GM12878 (cell line): ENCODE measurements at regions not wholly inside any gene's neighbourhood (a gene's known extent, or its start where the extent isn't known, plus 50 kb on each side); places are given as distances from the start of the nearest gene placed in this dataset.

Experiments
- ATAC-seq: fragments of 200-7000 bp; cut with Tn5 transposase; 3 replicates; pipeline ENCODE4 v1.9.1; 2020; ENCODE audit warnings: mild to moderate bottlenecking, moderate library complexity
- BruUV-seq: library from RNA; stranded (reverse); fragments of 400-500 nt; replicated peaks from 2 replicates; lab custom pipeline; 2021; lab: Mats Ljungman, UMichigan
- CTCF ChIA-PET: fragments of 300-600 bp; sonication (Branson Sonifier 250); formaldehyde crosslinking; extraction: SDS; loops from one replicate; lab custom pipeline; 2021; ENCODE audit warnings: inconsistent platforms; lab: Yijun Ruan, JAX
- POLR2A ChIA-PET: fragments of 350-600 bp; formaldehyde crosslinking; extraction: SDS; loops from one replicate; lab custom pipeline; 2021; ENCODE audit warnings: inconsistent platforms; lab: Charles Lee
- RAD21 ChIA-PET: fragments of 300-600 bp; sonication (Branson Sonifier 250); formaldehyde crosslinking; loops from one replicate; lab custom pipeline; 2023; ENCODE audit warnings: antibody characterized with exemption; ENCODE audit not compliant: unreplicated experiment; lab: Charles Lee
- SMC1A ChIA-PET: fragments of 300-600 bp; sonication (Branson Sonifier 250); formaldehyde crosslinking; loops from one replicate; lab custom pipeline; 2023; ENCODE audit not compliant: unreplicated experiment, uncharacterized antibody; lab: Charles Lee
- DNase-seq: peaks from one replicate; pipeline ENCODE4 v3.0.0-alpha.2; 2011; ENCODE audit warnings: low read depth, low spot score
- FAIRE-seq: peaks from 3 replicates; lab custom pipeline; 2011; peaks lifted over from hg19 to GRCh38; lab: Jason Lieb, UNC
- H2AFZ ChIP-seq: 2 replicates; pipeline ENCODE4 v1.6.0; 2011; ENCODE audit warnings: low read depth, low read length, control low read depth; ENCODE audit not compliant: control insufficient read depth
- H3K27ac ChIP-seq: 2 replicates; pipeline ENCODE4 v1.5.1; 2011; ENCODE audit warnings: control low read depth; ENCODE audit not compliant: control insufficient read depth, insufficient read depth
- H3K27me3 ChIP-seq, 2 experiments: replicated peaks in 1 of 2; 2 replicates each; pipeline versions ENCODE4 v1.6.0 to v1.6.1; 2011; ENCODE audit warnings: low read length in 1 of 2; ENCODE audit not compliant: control insufficient read depth in 2 of 2, insufficient read depth in 2 of 2
- H3K36me3 ChIP-seq, 2 experiments: 2 replicates each; pipeline ENCODE4 v1.5.1; 2011; ENCODE audit warnings: low read length in 1 of 2; ENCODE audit not compliant: control insufficient read depth in 2 of 2, insufficient read depth in 2 of 2
- H3K4me1 ChIP-seq: 2 replicates; pipeline ENCODE4 v1.6.1; 2011; ENCODE audit warnings: mild to moderate bottlenecking, low read length, moderate library complexity, mixed read lengths; ENCODE audit not compliant: control insufficient read depth, insufficient read depth
- H3K4me2 ChIP-seq: 2 replicates; pipeline ENCODE4 v1.6.0; 2011; ENCODE audit warnings: control low read depth; ENCODE audit not compliant: control insufficient read depth, insufficient read depth
- H3K4me3 ChIP-seq: fragments of 200-600 bp; sonication (generic); 2 replicates; pipeline ENCODE4 v1.5.1; 2016
- H3K79me2 ChIP-seq: 2 replicates; pipeline ENCODE4 v1.6.0; 2011; ENCODE audit warnings: low read length; ENCODE audit not compliant: control insufficient read depth, insufficient read depth
- H3K9ac ChIP-seq: 2 replicates; pipeline ENCODE4 v1.8.0; 2011; ENCODE audit warnings: low read length, control low read depth, mixed read lengths; ENCODE audit not compliant: control insufficient read depth, insufficient read depth
- H3K9me3 ChIP-seq: replicated peaks from 3 replicates; pipeline ENCODE4 v1.5.1; 2011; ENCODE audit warnings: mild to moderate bottlenecking, low read length; ENCODE audit not compliant: control insufficient read depth, insufficient read depth
- H4K20me1 ChIP-seq: 2 replicates; pipeline ENCODE4 v1.6.0; 2011; ENCODE audit not compliant: control insufficient read depth, insufficient read depth
- BCL3 ChIP-seq: IDR thresholded peaks from 2 replicates; pipeline ENCODE4 v1.6.1; 2011; ENCODE audit warnings: borderline replicate concordance, low read depth, mild to moderate bottlenecking, moderate library complexity, low read length; ENCODE audit not compliant: insufficient read depth, poor library complexity, severe bottlenecking
- CREB1 ChIP-seq: IDR thresholded peaks from 2 replicates; pipeline ENCODE4 v1.6.1; 2012; ENCODE audit warnings: low read depth, mild to moderate bottlenecking, inconsistent platforms
- CTCF ChIP-seq, 3 experiments: IDR thresholded peaks in 2 of 3; conservative IDR thresholded peaks in 1 of 3; 2 replicates each; pipeline ENCODE4 v1.5.1; 2011; ENCODE audit warnings: low read depth in 3 of 3, low read length in 3 of 3, mild to moderate bottlenecking in 3 of 3, control low read depth in 2 of 3, moderate library complexity in 2 of 3, inconsistent platforms in 1 of 3, mixed read lengths in 1 of 3; ENCODE audit not compliant: control insufficient read depth in 2 of 3, insufficient read depth in 1 of 3; ENCODE audit errors: extremely low read depth in 1 of 3
- IKZF1 ChIP-seq: fragments of 450-650 bp; conservative IDR thresholded peaks from 2 replicates; pipeline ENCODE4 v1.6.1; 2017; ENCODE audit warnings: antibody characterized with exemption, mild to moderate bottlenecking
- MEF2A ChIP-seq: IDR thresholded peaks from 2 replicates; pipeline ENCODE4 v1.6.1; 2011; ENCODE audit warnings: low read depth, mild to moderate bottlenecking, low read length, moderate library complexity; ENCODE audit not compliant: insufficient read depth
- NR2F1 ChIP-seq: fragments of 450-650 bp; conservative IDR thresholded peaks from 2 replicates; pipeline ENCODE4 v1.6.1; 2017; ENCODE audit warnings: mild to moderate bottlenecking
- NRF1 ChIP-seq: conservative IDR thresholded peaks from 2 replicates; pipeline ENCODE4 v1.6.1; 2011; ENCODE audit warnings: mild to moderate bottlenecking, low read depth, low read length, improper control_type of control experiment
- SKIL ChIP-seq: fragments of 450-650 bp; IDR thresholded peaks from 2 replicates; pipeline ENCODE4 v1.6.1; 2017; ENCODE audit warnings: mild to moderate bottlenecking, low read depth, inconsistent platforms; ENCODE audit not compliant: poor library complexity, severe bottlenecking
- SPI1 ChIP-seq: IDR thresholded peaks from 2 replicates; pipeline ENCODE4 v1.6.1; 2011; ENCODE audit warnings: low read depth, mild to moderate bottlenecking, low read length, moderate library complexity, borderline replicate concordance; ENCODE audit not compliant: insufficient read depth
- WRNIP1 ChIP-seq: IDR thresholded peaks from 2 replicates; pipeline ENCODE4 v1.6.1; 2011; ENCODE audit warnings: low read depth, low read length, improper control_type of control experiment, borderline replicate concordance
- ZZZ3 ChIP-seq: IDR thresholded peaks from 2 replicates; pipeline ENCODE4 v1.6.1; 2011; ENCODE audit warnings: low read depth; ENCODE audit not compliant: control insufficient read depth, insufficient read length
- WGBS: methylation state at CpG from one replicate; pipeline ENCODE4 v1.1.6; 2016; ENCODE audit warnings: low lambda C conversion rate; ENCODE audit not compliant: insufficient replicate concordance, insufficient coverage; ENCODE audit errors: missing lambda C conversion rate; 5-methylcytosine and 5-hydroxymethylcytosine counted together
- in situ Hi-C: fragments of 300-500 bp; cut with MboI; formaldehyde crosslinking; loops from 9 replicates; pipeline ENCODE4 v1.14.3; 2018; ENCODE audit warnings: mixed read lengths
- intact Hi-C: fragments of 100-400 bp; cut with micrococcal nuclease; formaldehyde crosslinking; loops from one replicate; pipeline ENCODE4 v1.14.2; 2022; ENCODE audit not compliant: unreplicated experiment

- TF ChIP-seq BCL3, result no peak
Measured at GRCh38 chrX:118901991-118902390, 72.4 kb upstream of the LONRF3 start (continued).

- BruUV-seq, result no TSS peak
- CTCF ChIA-PET, result interaction anchor here (1.1 kb wide), 1 partner anchor 100 kb away, joined by 3 read pairs; no protein-coding TSS in a partner anchor
- H3K27me3 ChIP-seq, result no peaks in the 10 kb centered on the region
- no peak overlapping the region for H3K9ac ChIP-seq
- TF ChIP-seq SPI1 (peak; percentile 66), NR2F1 (peak; percentile 56; the same call in 1 of the 2 replicates), IKZF1 (no peak)
- TF ChIP-seq, all 136 proteins: peak for 2
- RAD21 ChIA-PET, result no interaction called here
- no peak overlapping the region for H3K4me3 ChIP-seq
- DNase-seq, result no peak
- H3K27ac ChIP-seq, result no peak overlapping the region
- SMC1A ChIA-PET, result no interaction called here
- intact Hi-C loops (no loop called here), in situ Hi-C loops (no loop called here)
- H3K9me3 ChIP-seq, result no peaks in the 10 kb centered on the region
- no peaks in the 10 kb centered on the region for H3K4me1 ChIP-seq
- H3K4me2 ChIP-seq, result no peak overlapping the region
- H2AFZ ChIP-seq, result no peak overlapping the region
- no peaks in the 10 kb centered on the region for H3K36me3 ChIP-seq
- no peaks in the 10 kb centered on the region for H4K20me1 ChIP-seq
- no peak for FAIRE-seq
- no peaks in the 10 kb centered on the region for H3K79me2 ChIP-seq
- peak; percentile 74 for ATAC-seq
- POLR2A ChIA-PET, result no interaction called here
Measured at GRCh38 chrX:118904218-118904617, 70.2 kb upstream of the LONRF3 start.

GRCh38 chrX:118904664-118905063 is 69.8 kb upstream of the LONRF3 start:
- H3K4me2 ChIP-seq, result no peak overlapping the region
- no TSS peak for BruUV-seq
- DNase-seq (no peak), ATAC-seq (no peak), FAIRE-seq (no peak)
- intact Hi-C loops, result no loop called here
- H3K4me1 ChIP-seq, result no peaks in the 10 kb centered on the region
- ChIA-PET POLR2A (no interaction called here), SMC1A (no interaction called here), RAD21 (no interaction called here), CTCF (interaction anchor here (1.1 kb wide), 1 partner anchor 100 kb away, joined by 3 read pairs; no protein-coding TSS in a partner anchor)
- H3K9me3 ChIP-seq, result no peaks in the 10 kb centered on the region
- in situ Hi-C loops, result no loop called here
- no peak overlapping the region for H2AFZ ChIP-seq
- no peaks in the 10 kb centered on the region for H3K36me3 ChIP-seq
- H3K79me2 ChIP-seq, result no peaks in the 10 kb centered on the region
- no peaks in the 10 kb centered on the region for H3K27me3 ChIP-seq
- H4K20me1 ChIP-seq, result no peaks in the 10 kb centered on the region
- 25% methylated on average over 2 of the region's 2 CpGs for WGBS
- H3K27ac ChIP-seq, result no peak overlapping the region
- H3K4me3 ChIP-seq, result no peak overlapping the region
- H3K9ac ChIP-seq, result no peak overlapping the region
- TF ChIP-seq CTCF (IDR thresholded peaks at IDR 0.05 in 2 of 3, conservative IDR thresholded peaks at IDR 0.05 in 1 of 3; ENCODE audit: control insufficient read depth in 2 of 3, extremely low read depth in 1 of 3, insufficient read depth in 1 of 3, low read depth in 3 of 3, low read length in 3 of 3), result no peak
- no peak for TF ChIP-seq WRNIP1
- TF ChIP-seq NRF1, result no peak
- no peak for TF ChIP-seq MEF2A
- TF ChIP-seq SKIL, result no peak
- TF ChIP-seq ZZZ3, result no peak
- no peak for TF ChIP-seq CREB1
